NOMO-1 treated with DMSO at 0.1 percent for 48 hours (cell line): ENCODE measurements at regions not wholly inside any gene's neighbourhood (a gene's known extent, or its start where the extent isn't known, plus 50 kb on each side); places are given as distances from the start of the nearest gene placed in this dataset.

Experiments
- DNase-seq: peaks from one replicate; lab custom pipeline; 2025; ENCODE audit not compliant: unreplicated experiment; lab: John Stamatoyannopoulos, UW

- peak; percentile 44 for DNase-seq
Measured at GRCh38 chr12:22396735-22397134, 62.2 kb upstream of the ST8SIA1 start.

- no peak for DNase-seq
Measured at GRCh38 chr12:22396253-22396652, 61.7 kb upstream of the ST8SIA1 start.

- no peak for DNase-seq
Measured at GRCh38 chr12:22395666-22396065, 61.2 kb upstream of the ST8SIA1 start.
